PC-9 (cell line): ENCODE measurements at regions not wholly inside any gene's neighbourhood (a gene's known extent, or its start where the extent isn't known, plus 50 kb on each side); places are given as distances from the start of the nearest gene placed in this dataset.

Source experiments
- BruUV-seq: library from RNA; stranded (reverse); fragments of 400-500 nt; replicated peaks from 2 replicates; lab custom pipeline; 2021; lab: Mats Ljungman, UMichigan
- CTCF ChIA-PET: fragments of 300-600 bp; sonication (Branson Sonifier 250); formaldehyde crosslinking; loops from one replicate; lab custom pipeline; 2022; ENCODE audit warnings: antibody characterized with exemption; lab: Charles Lee
- POLR2A ChIA-PET: fragments of 300-600 bp; sonication (Branson Sonifier 250); formaldehyde crosslinking; loops from one replicate; lab custom pipeline; 2022; ENCODE audit warnings: antibody characterized with exemption; ENCODE audit not compliant: unreplicated experiment; lab: Charles Lee
- DNase-seq, 2 experiments: peaks; one replicate each; pipeline versions ENCODE4 v3.0.0 to v3.0.0-alpha.2; 2015 to 2022; ENCODE audit warnings: mixed read lengths in 1 of 2
- H2AFZ ChIP-seq: fragments of 200-600 bp; sonication (generic); 2 replicates; pipeline ENCODE4 v1.8.1; 2017; ENCODE audit warnings: antibody characterized with exemption
- H3F3A ChIP-seq: fragments of 200-600 bp; sonication (generic); 2 replicates; pipeline ENCODE4 v1.8.1; 2017; ENCODE audit warnings: antibody characterized with exemption, mild to moderate bottlenecking, low read depth; ENCODE audit not compliant: insufficient read depth
- H3K27ac ChIP-seq: fragments of 200-600 bp; sonication (generic); 2 replicates; pipeline ENCODE4 v1.6.1; 2016; ENCODE audit warnings: mixed run types
- H3K27me3 ChIP-seq: fragments of 200-600 bp; sonication (generic); 2 replicates; pipeline ENCODE4 v1.6.1; 2016; ENCODE audit warnings: low read depth, mixed run types; ENCODE audit not compliant: insufficient read depth
- H3K36me3 ChIP-seq: fragments of 200-600 bp; sonication (generic); 2 replicates; pipeline ENCODE4 v1.6.1; 2016; ENCODE audit warnings: low read depth, mixed run types
- H3K4me1 ChIP-seq: fragments of 200-600 bp; sonication (generic); replicated peaks from 2 replicates; pipeline ENCODE4 v1.6.1; 2016; ENCODE audit warnings: mixed run types; ENCODE audit not compliant: insufficient read depth
- H3K4me2 ChIP-seq: fragments of 200-600 bp; sonication (generic); 2 replicates; pipeline ENCODE4 v1.6.1; 2017; ENCODE audit warnings: mixed run types
- H3K4me3 ChIP-seq: fragments of 200-600 bp; sonication (generic); 2 replicates; pipeline ENCODE4 v1.6.1; 2016; ENCODE audit warnings: mixed run types
- H3K79me2 ChIP-seq: fragments of 200-600 bp; sonication (generic); 2 replicates; pipeline ENCODE4 v1.6.1; 2017; ENCODE audit warnings: low read depth, mixed run types
- H3K9me2 ChIP-seq: fragments of 200-600 bp; sonication (generic); 2 replicates; pipeline ENCODE4 v1.8.1; 2017; ENCODE audit warnings: mild to moderate bottlenecking; ENCODE audit not compliant: insufficient read depth
- H3K9me3 ChIP-seq: fragments of 200-600 bp; sonication (generic); 2 replicates; pipeline ENCODE4 v1.8.1; 2016; ENCODE audit warnings: low read depth; ENCODE audit not compliant: insufficient read depth
- H4K20me1 ChIP-seq: fragments of 200-600 bp; sonication (generic); 2 replicates; pipeline ENCODE4 v1.8.1; 2017; ENCODE audit not compliant: insufficient read depth
- CTCF ChIP-seq: fragments of 200-600 bp; sonication (generic); conservative IDR thresholded peaks from 2 replicates; pipeline ENCODE4 v1.6.1; 2017; ENCODE audit warnings: mixed run types, antibody characterized with exemption, mild to moderate bottlenecking, moderate library complexity
- EZH2 ChIP-seq: fragments of 200-600 bp; sonication (generic); IDR thresholded peaks from 2 replicates; pipeline ENCODE4 v1.8.0; 2017; ENCODE audit warnings: antibody characterized with exemption, low read depth
- intact Hi-C: fragments of 100-400 bp; cut with micrococcal nuclease; formaldehyde crosslinking; loops from one replicate; pipeline ENCODE4 v1.10.0; 2022; ENCODE audit not compliant: unreplicated experiment

- Histone ChIP-seq H2AFZ (no peak overlapping the region), H3K36me3 (no peaks in the 10 kb centered on the region), H3K27ac (no peak overlapping the region), H3K4me2 (no peak overlapping the region), H3K9me3 (no peaks in the 10 kb centered on the region), H3K4me1 (no peaks in the 10 kb centered on the region), H3K27me3 (no peaks in the 10 kb centered on the region), H3K79me2 (no peaks in the 10 kb centered on the region), H3K4me3 (no peak overlapping the region), H4K20me1 (no peaks in the 10 kb centered on the region), H3K9me2 (no peaks in the 10 kb centered on the region), H3F3A (no peaks in the 10 kb centered on the region)
- no TSS peak for BruUV-seq
- intact Hi-C loops, result loop anchor here (5.0 kb wide), 1 partner anchor 1109 kb away; no protein-coding TSS in a partner anchor
- ChIA-PET CTCF (no interaction called here), POLR2A (no interaction called here)
- peak in 1 of 2 experiments; percentile 1 for DNase-seq
- TF ChIP-seq CTCF (peak; percentile 55; the same call in 1 of the 2 replicates), EZH2 (no peak)
Measured at GRCh38 chrX:102067966-102068723, 57.3 kb upstream of the TCEAL2 start.

GRCh38 chrX:102063445-102064074 is 61.9 kb upstream of the TCEAL2 start:
- POLR2A ChIA-PET, result no interaction called here
- BruUV-seq, result no TSS peak

GRCh38 chrX:102044496-102044895 is 81.0 kb upstream of the TCEAL2 start:
- Histone ChIP-seq H3K9me2 (no peaks in the 10 kb centered on the region), H4K20me1 (no peaks in the 10 kb centered on the region), H3K4me1 (no peaks in the 10 kb centered on the region), H3K27ac (no peak overlapping the region), H3K4me3 (no peak overlapping the region), H2AFZ (no peak overlapping the region), H3K9me3 (no peaks in the 10 kb centered on the region), H3K79me2 (no peaks in the 10 kb centered on the region), H3K36me3 (no peaks in the 10 kb centered on the region), H3K4me2 (no peak overlapping the region), H3F3A (no peaks in the 10 kb centered on the region), H3K27me3 (no peaks in the 10 kb centered on the region)
- no TSS peak for BruUV-seq
- TF ChIP-seq EZH2 (no peak), CTCF (no peak)
- no peak for DNase-seq
- ChIA-PET CTCF (no interaction called here), POLR2A (no interaction called here)
- intact Hi-C loops, result no loop called here

More at GRCh38 chrX:102063445-102064074, 61.9 kb upstream of the TCEAL2 start:
- Histone ChIP-seq H3K4me3 (no peak overlapping the region), H3K9me2 (no peaks in the 10 kb centered on the region), H3F3A (no peaks in the 10 kb centered on the region), H4K20me1 (no peaks in the 10 kb centered on the region), H2AFZ (no peak overlapping the region), H3K36me3 (no peaks in the 10 kb centered on the region), H3K27ac (no peak overlapping the region), H3K4me2 (no peak overlapping the region), H3K27me3 (no peaks in the 10 kb centered on the region), H3K79me2 (no peaks in the 10 kb centered on the region), H3K4me1 (no peaks in the 10 kb centered on the region), H3K9me3 (0 out of 2 replicates have a peak, but pooled peaks cover 3% of the 10 kb centered on the region)
- CTCF ChIA-PET, result interaction anchor here (0.6 kb wide), 1 partner anchor 645 kb away, joined by 8 read pairs; no protein-coding TSS in a partner anchor
- intact Hi-C loops, result no loop called here
- TF ChIP-seq EZH2 (no peak), CTCF (no peak)
- no peak for DNase-seq
